Cardiac muscle cell (in vitro differentiated cells and primary cell): ENCODE measurements at regions not wholly inside any gene's neighbourhood (a gene's known extent, or its start where the extent isn't known, plus 50 kb on each side); places are given as distances from the start of the nearest gene placed in this dataset.

Experiments used
- DNase-seq, 2 donors: peaks; one replicate each; pipeline versions ENCODE4 v3.0.0 to v3.0.0-alpha.2; 2010 to 2017; ENCODE audit warnings: low read depth in 1 of 2, low spot score in 1 of 2
- H3K27ac ChIP-seq: fragments of 200-600 bp; sonication (generic); 2 replicates; pipeline ENCODE4 v1.5.1; 2016
- H3K27me3 ChIP-seq: fragments of 200-600 bp; sonication (generic); 2 replicates; pipeline ENCODE4 v1.6.0; 2016; ENCODE audit warnings: control low read depth
- H3K36me3 ChIP-seq: fragments of 200-600 bp; sonication (generic); 2 replicates; pipeline ENCODE4 v1.5.1; 2016; ENCODE audit warnings: control low read depth
- H3K4me1 ChIP-seq: fragments of 200-600 bp; sonication (generic); 2 replicates; pipeline ENCODE4 v1.8.1; 2017; ENCODE audit warnings: low read depth, mild to moderate bottlenecking, mixed run types
- H3K4me3 ChIP-seq: fragments of 200-600 bp; sonication (generic); 2 replicates; pipeline ENCODE4 v1.5.1; 2016; ENCODE audit warnings: mild to moderate bottlenecking
- H3K9me3 ChIP-seq: fragments of 200-600 bp; sonication (generic); 2 replicates; pipeline ENCODE4 v1.5.1; 2017; ENCODE audit warnings: low read depth, mild to moderate bottlenecking, control low read depth
- TF ChIP-seq, protein P1 (sequence below): IDR thresholded peaks from 2 replicates; pipeline ENCODE4 v1.5.1; 2012; ENCODE audit warnings: low read depth, mild to moderate bottlenecking, low read length

DNA sequence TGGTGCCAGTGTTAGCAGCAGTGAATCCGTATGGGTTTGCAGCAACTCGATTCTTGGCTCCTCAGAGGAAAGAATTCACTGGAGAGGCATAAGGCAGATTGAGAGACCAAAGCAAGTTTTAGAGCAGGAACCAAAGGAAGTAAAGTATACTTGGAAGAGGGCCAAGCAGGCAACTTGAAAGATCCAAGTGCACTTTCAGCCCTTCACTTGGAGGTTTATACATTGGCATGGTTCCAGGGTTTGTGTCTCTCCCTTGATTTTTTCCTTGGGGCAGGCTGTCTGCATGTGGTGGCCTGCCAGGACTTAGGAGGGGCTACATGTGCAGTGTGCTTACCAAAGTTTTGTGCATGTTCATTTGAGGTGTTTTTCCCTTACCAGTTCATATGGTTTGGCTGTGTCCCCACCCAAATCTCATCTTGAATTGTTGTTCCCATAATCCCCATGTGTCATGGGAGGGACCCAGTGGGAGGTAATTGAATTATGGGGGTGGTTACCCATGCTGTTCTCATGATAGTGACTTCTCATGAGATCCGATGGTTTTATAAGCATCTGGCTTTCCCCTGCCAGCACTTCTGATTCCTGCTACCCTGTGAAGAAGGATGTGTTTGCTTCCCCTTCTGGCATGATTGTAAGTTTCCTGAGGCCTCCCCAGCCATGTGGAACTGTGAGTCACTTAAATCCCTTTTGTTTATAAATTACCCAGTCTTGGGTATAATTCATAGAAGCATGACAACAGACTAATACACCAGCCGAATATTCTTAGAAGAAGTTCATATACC, 86.2 kb upstream of the TSPAN5 start:
- peak in 1 of 2 donors; percentile 5 for DNase-seq
- Histone ChIP-seq H3K27me3 (no peaks in the 10 kb centered on the region), H3K4me1 (peaks cover 8% of the 10 kb centered on the region), H3K36me3 (no peaks in the 10 kb centered on the region), H3K9me3 (no peaks in the 10 kb centered on the region), H3K4me3 (no peak overlapping the region), H3K27ac (no peak overlapping the region)
- TF ChIP-seq, protein P1, sequence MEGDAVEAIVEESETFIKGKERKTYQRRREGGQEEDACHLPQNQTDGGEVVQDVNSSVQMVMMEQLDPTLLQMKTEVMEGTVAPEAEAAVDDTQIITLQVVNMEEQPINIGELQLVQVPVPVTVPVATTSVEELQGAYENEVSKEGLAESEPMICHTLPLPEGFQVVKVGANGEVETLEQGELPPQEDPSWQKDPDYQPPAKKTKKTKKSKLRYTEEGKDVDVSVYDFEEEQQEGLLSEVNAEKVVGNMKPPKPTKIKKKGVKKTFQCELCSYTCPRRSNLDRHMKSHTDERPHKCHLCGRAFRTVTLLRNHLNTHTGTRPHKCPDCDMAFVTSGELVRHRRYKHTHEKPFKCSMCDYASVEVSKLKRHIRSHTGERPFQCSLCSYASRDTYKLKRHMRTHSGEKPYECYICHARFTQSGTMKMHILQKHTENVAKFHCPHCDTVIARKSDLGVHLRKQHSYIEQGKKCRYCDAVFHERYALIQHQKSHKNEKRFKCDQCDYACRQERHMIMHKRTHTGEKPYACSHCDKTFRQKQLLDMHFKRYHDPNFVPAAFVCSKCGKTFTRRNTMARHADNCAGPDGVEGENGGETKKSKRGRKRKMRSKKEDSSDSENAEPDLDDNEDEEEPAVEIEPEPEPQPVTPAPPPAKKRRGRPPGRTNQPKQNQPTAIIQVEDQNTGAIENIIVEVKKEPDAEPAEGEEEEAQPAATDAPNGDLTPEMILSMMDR: no peak

DNA sequence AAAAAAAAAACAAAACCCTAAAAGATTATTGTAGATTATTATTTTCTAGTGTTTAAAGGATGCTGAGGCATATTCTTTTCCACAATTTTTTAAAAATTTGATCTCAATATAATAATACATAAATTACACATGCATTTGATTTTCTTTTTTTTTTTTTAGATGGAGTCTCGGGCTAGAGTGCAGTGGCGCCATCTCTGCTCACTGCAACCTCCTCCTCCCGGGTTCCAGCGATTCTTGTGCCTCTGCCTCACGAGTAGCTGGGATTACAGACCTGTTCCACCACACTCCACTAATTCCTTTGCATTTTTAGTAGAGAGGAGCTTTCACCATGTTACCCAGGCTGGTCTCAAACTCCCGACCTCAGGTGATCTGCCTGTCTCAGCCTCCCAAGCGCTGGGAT, 83.5 kb upstream of the TSPAN5 start:
- Histone ChIP-seq H3K27ac (no peak overlapping the region), H3K4me1 (peaks cover under 1% of the 10 kb centered on the region), H3K27me3 (no peaks in the 10 kb centered on the region), H3K4me3 (no peak overlapping the region), H3K9me3 (no peaks in the 10 kb centered on the region), H3K36me3 (no peaks in the 10 kb centered on the region)
- TF ChIP-seq, protein P1: no peak
- DNase-seq: no peak

DNA sequence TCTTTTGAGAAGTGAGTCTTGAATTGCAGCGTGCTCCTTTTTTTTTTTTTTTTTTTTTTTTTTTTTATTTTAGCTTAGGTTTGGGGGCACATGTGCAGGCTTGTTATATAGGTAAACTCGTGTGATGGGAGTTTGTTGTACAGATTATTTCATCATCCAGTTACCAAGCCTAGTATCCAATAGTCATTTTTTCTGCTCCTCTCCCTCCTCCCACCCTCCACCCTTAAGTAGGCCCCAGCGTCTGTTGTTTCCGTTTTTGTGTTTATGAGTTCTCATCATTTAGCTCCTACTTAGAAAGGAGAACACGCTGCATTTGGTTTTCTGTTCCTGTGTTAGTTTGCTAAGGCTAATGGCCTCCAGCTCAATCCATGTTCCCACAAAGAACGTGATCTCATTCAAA, 81.3 kb upstream of the TSPAN5 start:
- Histone ChIP-seq H3K4me3 (no peak overlapping the region), H3K27me3 (no peaks in the 10 kb centered on the region), H3K9me3 (no peaks in the 10 kb centered on the region), H3K4me1 (no peaks in the 10 kb centered on the region), H3K27ac (no peak overlapping the region), H3K36me3 (no peaks in the 10 kb centered on the region)
- TF ChIP-seq, protein P1: no peak
- DNase-seq: no peak

DNA sequence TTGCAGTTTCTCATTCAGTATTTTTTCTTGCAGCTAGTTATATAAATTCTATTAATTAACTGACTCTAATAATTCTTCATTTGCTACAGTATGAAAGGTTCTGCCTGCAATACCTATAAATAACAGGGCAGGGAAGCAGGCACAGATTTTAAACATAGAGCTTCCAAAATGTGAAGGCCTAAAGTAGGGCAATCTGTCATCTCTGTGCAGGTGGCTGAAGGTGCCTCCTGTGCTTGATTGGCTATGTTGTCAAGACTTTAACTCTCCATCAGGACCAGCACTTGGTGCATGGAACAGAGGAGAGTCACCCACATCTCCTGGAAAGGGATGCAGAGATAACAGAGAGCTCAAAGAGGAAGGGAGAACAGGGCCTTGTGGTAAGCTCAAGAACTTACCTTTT, 75.2 kb upstream of the TSPAN5 start:
- no peak for DNase-seq
- no peaks in the 10 kb centered on the region for H3K36me3 ChIP-seq
- TF ChIP-seq, protein P1: no peak
- no peaks in the 10 kb centered on the region for H3K27me3 ChIP-seq
- no peaks in the 10 kb centered on the region for H3K9me3 ChIP-seq
- H3K27ac ChIP-seq: no peak overlapping the region
- no peaks in the 10 kb centered on the region for H3K4me1 ChIP-seq
- H3K4me3 ChIP-seq: no peak overlapping the region

DNA sequence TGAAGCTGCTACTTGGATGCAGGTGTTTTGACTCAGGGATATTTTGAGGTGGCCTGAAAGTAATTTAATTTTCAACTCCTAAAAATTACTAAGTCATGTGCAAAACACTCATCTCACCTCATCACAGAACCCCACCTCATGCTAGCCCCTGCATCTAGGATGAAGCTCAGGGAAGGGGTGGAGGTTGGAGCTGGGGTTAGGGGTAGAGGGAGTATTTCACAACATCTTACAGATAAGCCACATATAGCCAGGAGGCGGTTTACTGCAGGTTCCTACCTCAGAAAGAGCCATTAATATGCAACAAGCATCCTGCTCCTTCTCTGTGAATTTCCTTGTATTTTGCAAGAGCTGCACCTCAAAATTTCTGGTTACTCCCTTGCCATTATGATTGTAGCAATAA, 70.5 kb upstream of the TSPAN5 start:
- Histone ChIP-seq H3K27me3 (no peaks in the 10 kb centered on the region), H3K4me1 (no peaks in the 10 kb centered on the region), H3K4me3 (no peak overlapping the region), H3K9me3 (no peaks in the 10 kb centered on the region), H3K36me3 (no peaks in the 10 kb centered on the region), H3K27ac (no peak overlapping the region)
- TF ChIP-seq, protein P1: no peak
- DNase-seq: no peak
